ENCODE measurements at regions not wholly inside any gene's neighbourhood (a gene's known extent, or its start where the extent isn't known, plus 50 kb on each side); places are given as distances from the start of the nearest gene placed in this dataset.

- no peak for FAIRE-seq
- no peak for DNase-seq (ENCODE audit: low read depth)
- Histone ChIP-seq H2AFZ (ENCODE audit: low read depth, low read length) (no peak overlapping the region), H3K27ac (ENCODE audit: low read depth, low read length) (no peak overlapping the region), H3K9me3 (ENCODE audit: insufficient read depth, low read depth, low read length) (no peaks in the 10 kb centered on the region), H3K36me3 (ENCODE audit: insufficient read depth, low read length) (no peaks in the 10 kb centered on the region), H3K4me1 (ENCODE audit: insufficient read depth, low read length) (no peaks in the 10 kb centered on the region), H3K9ac (ENCODE audit: low read length) (no peak overlapping the region), H3K79me2 (ENCODE audit: insufficient read depth, low read length) (no peaks in the 10 kb centered on the region), H3K27me3 (ENCODE audit: insufficient read depth, low read length) (no peaks in the 10 kb centered on the region), H3K4me3 (ENCODE audit: insufficient read depth, low read depth, low read length) (no peak overlapping the region), H3K4me2 (ENCODE audit: low read length) (peak overlapping the region; percentile 21), H4K20me1 (ENCODE audit: insufficient read depth, low read length) (no peaks in the 10 kb centered on the region)
- Mint-ChIP-seq H3K27me3 (ENCODE audit: low read depth, unreplicated experiment) (no peaks in the 10 kb centered on the region), H3K4me3 (ENCODE audit: unreplicated experiment) (no peak overlapping the region), H3K36me3 (ENCODE audit: low read depth, unreplicated experiment) (no peaks in the 10 kb centered on the region), H3K9me3 (ENCODE audit: unreplicated experiment) (no peaks in the 10 kb centered on the region), H3K27ac (ENCODE audit: unreplicated experiment) (no peak overlapping the region), H3K4me1 (ENCODE audit: low read depth, unreplicated experiment) (peaks cover 3% of the 10 kb centered on the region)
- TF ChIP-seq EZH2 (IDR thresholded peaks at IDR 0.05; ENCODE audit: insufficient read depth, low read length) (no peak), CTCF (IDR thresholded peaks at IDR 0.05; ENCODE audit: insufficient read depth, low read depth, low read length) (peak; percentile 11)
Measured at GRCh38 chr2:122531290-122532071, 776.0 kb downstream of the TSN start.

- Histone ChIP-seq H3K27me3 (ENCODE audit: insufficient read depth, low read length) (no peaks in the 10 kb centered on the region), H3K27ac (ENCODE audit: low read depth, low read length) (no peak overlapping the region), H3K4me1 (ENCODE audit: insufficient read depth, low read length) (no peaks in the 10 kb centered on the region), H2AFZ (ENCODE audit: low read depth, low read length) (no peak overlapping the region), H3K79me2 (ENCODE audit: insufficient read depth, low read length) (no peaks in the 10 kb centered on the region), H3K9me3 (ENCODE audit: insufficient read depth, low read depth, low read length) (no peaks in the 10 kb centered on the region), H3K36me3 (ENCODE audit: insufficient read depth, low read length) (no peaks in the 10 kb centered on the region), H3K4me2 (ENCODE audit: low read length) (no peak overlapping the region), H4K20me1 (ENCODE audit: insufficient read depth, low read length) (no peaks in the 10 kb centered on the region), H3K9ac (ENCODE audit: low read length) (no peak overlapping the region), H3K4me3 (ENCODE audit: insufficient read depth, low read depth, low read length) (no peak overlapping the region)
- DNase-seq (ENCODE audit: low read depth) (no peak), FAIRE-seq (no peak)
- no peak for TF ChIP-seq EZH2 (IDR thresholded peaks at IDR 0.05; ENCODE audit: insufficient read depth, low read length)
- no peak for TF ChIP-seq CTCF (IDR thresholded peaks at IDR 0.05; ENCODE audit: insufficient read depth, low read depth, low read length)
- H3K27me3 Mint-ChIP-seq (ENCODE audit: low read depth, unreplicated experiment), result no peaks in the 10 kb centered on the region
- H3K4me1 Mint-ChIP-seq (ENCODE audit: low read depth, unreplicated experiment), result peaks cover 3% of the 10 kb centered on the region
- no peak overlapping the region for H3K27ac Mint-ChIP-seq (ENCODE audit: unreplicated experiment)
- H3K9me3 Mint-ChIP-seq (ENCODE audit: unreplicated experiment), result no peaks in the 10 kb centered on the region
- no peaks in the 10 kb centered on the region for H3K36me3 Mint-ChIP-seq (ENCODE audit: low read depth, unreplicated experiment)
- no peak overlapping the region for H3K4me3 Mint-ChIP-seq (ENCODE audit: unreplicated experiment)
Measured at GRCh38 chr2:122532072-122532344, 776.6 kb downstream of the TSN start.

DNA sequence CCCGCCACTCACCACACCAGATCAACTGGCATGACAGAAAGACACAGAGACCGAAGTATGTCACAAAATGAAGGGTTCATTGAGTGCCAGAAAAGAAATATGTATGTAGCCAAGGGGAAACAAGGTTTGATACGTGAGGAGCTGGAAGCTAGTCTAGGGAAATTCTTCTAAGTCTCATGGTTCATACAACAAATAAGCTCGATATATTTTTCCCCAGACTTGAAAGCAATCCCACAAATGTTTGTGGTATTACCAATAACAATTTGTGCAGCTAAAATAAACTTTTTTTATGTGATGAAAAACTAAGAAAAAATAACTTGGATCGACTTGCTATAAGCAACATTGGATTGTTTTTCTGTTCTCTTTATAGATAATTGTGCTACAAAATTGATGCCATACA, 777.0 kb downstream of the TSN start:
- Mint-ChIP-seq H3K27me3 (ENCODE audit: low read depth, unreplicated experiment) (no peaks in the 10 kb centered on the region), H3K36me3 (ENCODE audit: low read depth, unreplicated experiment) (no peaks in the 10 kb centered on the region), H3K9me3 (ENCODE audit: unreplicated experiment) (no peaks in the 10 kb centered on the region), H3K4me3 (ENCODE audit: unreplicated experiment) (no peak overlapping the region), H3K27ac (ENCODE audit: unreplicated experiment) (no peak overlapping the region), H3K4me1 (ENCODE audit: low read depth, unreplicated experiment) (peaks cover 3% of the 10 kb centered on the region)
- TF ChIP-seq CTCF (IDR thresholded peaks at IDR 0.05; ENCODE audit: insufficient read depth, low read depth, low read length) (no peak), EZH2 (IDR thresholded peaks at IDR 0.05; ENCODE audit: insufficient read depth, low read length) (no peak)
- H4K20me1 ChIP-seq (ENCODE audit: insufficient read depth, low read length), result no peaks in the 10 kb centered on the region
- H3K4me2 ChIP-seq (ENCODE audit: low read length), result no peak overlapping the region
- FAIRE-seq (no peak), DNase-seq (ENCODE audit: low read depth) (no peak)
- no peaks in the 10 kb centered on the region for H3K27me3 ChIP-seq (ENCODE audit: insufficient read depth, low read length)
- H3K4me1 ChIP-seq (ENCODE audit: insufficient read depth, low read length), result no peaks in the 10 kb centered on the region
- no peaks in the 10 kb centered on the region for H3K36me3 ChIP-seq (ENCODE audit: insufficient read depth, low read length)
- H2AFZ ChIP-seq (ENCODE audit: low read depth, low read length), result no peak overlapping the region
- H3K9me3 ChIP-seq (ENCODE audit: insufficient read depth, low read depth, low read length), result no peaks in the 10 kb centered on the region
- no peak overlapping the region for H3K9ac ChIP-seq (ENCODE audit: low read length)
- no peak overlapping the region for H3K4me3 ChIP-seq (ENCODE audit: insufficient read depth, low read depth, low read length)
- no peaks in the 10 kb centered on the region for H3K79me2 ChIP-seq (ENCODE audit: insufficient read depth, low read length)
- no peak overlapping the region for H3K27ac ChIP-seq (ENCODE audit: low read depth, low read length)
